HG03575 (cell line): ENCODE measurements at regions not wholly inside any gene's neighbourhood (a gene's known extent, or its start where the extent isn't known, plus 50 kb on each side); places are given as distances from the start of the nearest gene placed in this dataset.
"Not testable (repeated sequence)": the region's sequence is repeated elsewhere in the genome, so short reads cannot be mapped to it uniquely, and the experiment has no call there.

Experiments used
- ATAC-seq: cut with Tn5 transposase; IDR thresholded peaks from one replicate; pipeline ENCODE4 v1.9.1; 2021; ENCODE audit not compliant: unreplicated experiment, insufficient number of reproducible peaks, low FRiP score; ENCODE audit errors: extremely low read depth

- ATAC-seq: no peak
These were observed 136.3 kb upstream of the PRR20G start for GRCh38 chr3:127423856-127424765.

DNA sequence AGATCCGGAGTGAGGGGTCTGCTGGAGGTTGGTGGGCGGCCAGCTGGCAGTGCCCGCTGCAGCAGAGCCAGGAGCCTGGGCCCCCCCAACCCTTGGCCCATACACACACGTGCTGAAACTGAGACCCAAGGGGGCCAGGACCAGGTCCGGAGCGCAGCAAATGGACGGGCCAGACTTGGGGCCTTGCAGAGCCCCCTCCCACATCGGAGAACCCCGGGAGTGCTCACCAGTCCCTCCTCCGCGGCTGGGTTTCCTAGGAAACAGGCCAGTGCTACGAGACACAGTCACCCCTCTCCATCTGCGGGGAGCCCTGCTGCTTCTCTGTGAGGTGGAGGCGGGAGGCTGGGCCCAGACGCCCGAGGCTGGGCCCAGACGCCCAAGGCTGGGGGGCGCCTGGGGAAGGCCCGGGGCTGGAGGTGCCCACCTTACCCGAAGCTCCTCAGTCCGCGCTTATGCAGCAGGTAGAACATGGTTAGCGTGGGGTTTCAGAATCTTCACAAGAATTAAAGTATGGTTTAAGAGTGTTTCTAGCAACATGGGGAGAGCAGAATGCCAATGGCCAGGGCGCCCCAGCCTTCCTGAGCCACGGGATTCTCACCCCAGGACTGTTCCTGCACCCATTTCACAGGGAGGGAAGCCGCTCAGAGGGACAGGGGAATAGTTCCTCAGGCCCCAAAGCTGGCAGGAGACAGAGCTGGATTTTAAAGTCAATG, 135.0 kb upstream of the PRR20G start:
- ATAC-seq: no peak

DNA sequence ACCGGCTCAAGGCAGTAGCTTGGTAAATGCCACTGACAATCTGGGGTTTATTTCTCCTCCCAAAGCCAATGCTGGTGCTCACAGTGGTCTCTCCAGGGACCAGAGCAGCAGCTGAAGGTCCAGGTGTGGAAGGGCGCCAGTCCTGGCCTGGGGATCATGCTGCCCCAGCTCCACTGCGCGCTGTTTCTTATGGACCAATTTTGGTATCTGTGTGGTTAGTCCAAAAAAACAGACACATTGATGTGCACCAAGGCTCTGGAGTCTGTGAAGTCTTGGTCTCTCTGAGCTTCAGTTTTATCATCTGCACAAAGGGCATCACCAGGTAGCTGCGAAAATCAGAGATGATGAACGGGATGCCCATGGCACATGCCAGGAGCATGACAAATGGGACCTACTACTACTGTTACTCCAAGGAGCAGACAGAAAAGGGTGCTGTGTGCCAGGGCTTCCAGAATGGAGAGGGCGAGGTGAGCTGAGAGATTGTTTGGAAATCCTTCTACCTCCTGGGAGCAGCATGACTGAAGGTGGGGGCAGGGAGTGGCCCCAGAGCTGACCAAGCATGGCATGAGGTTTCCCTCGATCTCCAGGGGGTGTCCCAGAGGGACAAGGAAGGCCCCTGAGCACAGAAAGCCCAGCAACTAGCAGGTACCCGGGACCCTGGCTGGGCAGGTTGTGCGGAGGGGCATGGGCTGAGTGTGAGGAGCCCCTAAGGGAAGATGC, 134.3 kb upstream of the PRR20G start:
- ATAC-seq: no peak

GRCh38 chr3:127420829-127421228, 133.0 kb upstream of the PRR20G start:
- no peak for ATAC-seq

- no peak for ATAC-seq
These were observed 132.1 kb upstream of the PRR20G start for GRCh38 chr3:127419641-127420553.

GRCh38 chr3:127419182-127419581, 131.3 kb upstream of the PRR20G start:
- ATAC-seq: no peak

DNA sequence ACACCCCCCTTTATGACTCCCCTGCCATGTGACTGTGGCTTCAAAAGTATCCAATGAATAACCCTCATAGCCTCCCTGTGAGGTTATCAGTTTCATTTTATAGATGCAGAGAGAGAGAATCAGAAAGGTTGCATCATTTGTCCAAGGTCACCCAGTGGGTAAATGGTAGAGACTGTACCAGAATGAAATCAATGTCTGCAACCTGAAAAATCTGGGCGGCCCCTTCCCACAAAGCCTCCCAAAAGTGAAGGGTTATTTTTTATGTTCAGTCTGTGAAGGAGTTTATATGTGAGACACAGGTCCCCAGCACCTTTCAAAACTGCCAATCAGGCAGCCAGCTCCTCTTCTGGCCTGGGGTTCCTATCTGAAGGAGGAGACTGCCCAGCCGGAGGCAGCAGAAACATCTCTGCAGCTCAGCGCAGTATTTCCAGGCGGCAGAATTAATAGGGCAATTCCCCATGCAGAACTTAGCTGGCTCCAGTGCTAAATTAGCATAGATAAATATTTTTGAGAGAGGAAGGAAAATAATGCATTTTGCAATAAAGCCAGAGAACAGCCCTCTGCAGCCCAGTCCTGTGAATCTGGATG, 130.8 kb upstream of the PRR20G start:
- no peak for ATAC-seq

DNA sequence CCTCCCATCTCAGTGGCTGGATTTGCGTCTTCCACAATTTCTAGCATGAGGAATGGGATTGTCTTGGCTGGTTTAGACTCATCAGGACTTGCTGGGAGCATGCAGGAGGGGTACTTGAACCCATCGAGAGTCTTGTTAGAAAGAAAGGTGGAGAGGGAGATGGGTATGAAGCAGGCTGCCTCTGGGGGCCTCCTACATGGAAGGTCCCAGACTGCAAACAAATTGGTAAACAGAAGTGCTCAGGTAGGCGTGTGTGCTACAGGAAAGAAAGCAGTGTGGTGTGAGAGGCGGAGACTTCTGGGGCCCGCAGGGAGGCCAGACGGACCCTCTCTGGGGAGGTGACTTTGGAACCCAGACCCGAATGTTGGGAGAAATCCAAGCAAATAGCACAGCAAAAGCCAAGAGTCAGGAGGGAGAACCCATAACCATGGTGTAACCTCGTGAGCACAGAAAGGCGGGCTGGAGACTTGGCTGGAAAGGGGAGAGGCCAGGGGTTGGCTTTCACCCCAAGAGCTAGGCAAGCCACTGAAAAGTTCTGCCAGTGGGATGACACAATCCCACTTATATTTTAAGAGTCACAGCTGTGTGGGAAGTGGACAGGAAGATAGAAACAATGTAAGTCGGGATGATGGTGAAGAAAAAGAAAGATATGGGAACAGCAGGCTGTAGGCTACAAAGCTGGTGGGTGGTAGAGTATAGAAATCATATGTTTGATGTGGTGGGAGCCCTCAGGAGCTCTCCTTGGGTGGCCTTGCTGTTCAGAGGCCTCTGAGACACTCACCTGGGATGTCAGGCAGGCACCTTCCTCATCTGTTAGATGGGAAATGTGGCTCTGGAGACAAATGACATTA, 130.1 kb upstream of the PRR20G start:
- ATAC-seq: no peak

DNA sequence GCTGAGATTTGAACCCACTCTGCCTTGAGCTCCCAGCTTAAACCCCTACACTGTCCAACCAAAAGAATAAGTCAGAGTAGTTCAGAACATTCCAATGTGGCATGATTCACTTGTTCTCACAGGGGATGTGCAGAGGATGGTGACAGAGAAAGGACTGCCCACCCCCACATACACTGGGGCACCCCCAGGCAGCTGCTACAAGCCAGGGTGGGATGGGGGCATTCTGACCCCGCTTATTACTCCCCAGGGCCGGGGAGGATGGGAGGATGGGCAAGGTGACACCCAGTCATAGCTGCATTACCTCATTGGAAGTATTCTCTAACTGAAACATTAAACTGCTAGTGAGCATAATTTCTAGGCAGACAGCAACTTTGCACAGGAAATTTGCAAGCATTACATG, 126.0 kb upstream of the PRR20G start:
- ATAC-seq: no peak

GRCh38 chr3:127413318-127413673, 125.5 kb upstream of the PRR20G start:
- ATAC-seq: no peak

- ATAC-seq: no peak
These were observed 124.9 kb upstream of the PRR20G start for GRCh38 chr3:127412578-127413317.

DNA sequence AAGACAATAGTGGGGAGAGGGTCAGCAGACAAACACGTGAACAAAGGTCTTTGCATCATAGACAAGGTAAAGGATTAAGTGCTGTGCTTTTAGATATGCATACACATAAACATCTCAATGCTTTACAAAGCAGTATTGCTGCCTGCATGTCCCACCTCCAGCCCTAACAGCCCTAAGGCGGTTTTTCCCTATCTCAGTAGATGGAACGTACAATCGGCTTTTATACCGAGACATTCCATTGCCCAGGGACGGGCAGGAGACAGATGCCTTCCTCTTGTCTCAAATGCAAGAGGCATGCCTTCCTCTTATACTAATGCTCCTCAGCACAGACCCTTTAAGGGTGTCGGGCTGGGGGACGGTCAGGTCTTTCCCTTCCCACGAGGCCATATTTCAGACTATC, 124.0 kb upstream of the PRR20G start:
- not testable (repeated sequence) for ATAC-seq

GRCh38 chr3:127411083-127411727, 123.4 kb upstream of the PRR20G start:
- ATAC-seq: no peak

DNA sequence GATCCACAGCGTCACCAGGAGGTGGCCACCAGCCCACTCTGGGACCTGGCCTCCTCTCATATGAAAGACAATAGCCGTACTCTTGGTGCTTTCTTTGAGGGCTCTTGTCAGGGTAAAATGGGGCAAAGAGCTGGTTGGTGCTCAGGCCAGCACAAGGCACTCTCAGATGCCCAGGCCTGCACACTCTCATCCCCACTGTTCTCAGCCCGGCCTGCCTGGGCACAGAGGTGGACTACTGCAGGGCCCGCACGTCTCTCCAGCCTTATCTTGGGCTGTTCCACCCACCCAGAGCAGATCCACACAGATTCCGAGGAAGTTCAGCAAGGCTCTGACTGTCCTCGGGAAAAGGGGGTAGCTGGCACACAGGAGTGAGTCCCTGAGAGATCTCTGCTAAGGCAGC, 122.8 kb upstream of the PRR20G start:
- no peak for ATAC-seq

- ATAC-seq: no peak
These were observed 122.3 kb upstream of the PRR20G start for GRCh38 chr3:127410137-127410488.

- no peak for ATAC-seq
These were observed 121.7 kb upstream of the PRR20G start for GRCh38 chr3:127409421-127410136.
